GM19372 (cell line): ENCODE measurements at regions not wholly inside any gene's neighbourhood (a gene's known extent, or its start where the extent isn't known, plus 50 kb on each side); places are given as distances from the start of the nearest gene placed in this dataset.

ENCODE experiments used
- ATAC-seq: cut with Tn5 transposase; IDR thresholded peaks from one replicate; pipeline ENCODE4 v1.9.1; 2021; ENCODE audit warnings: mild to moderate bottlenecking, low read depth, moderate library complexity; ENCODE audit not compliant: unreplicated experiment

DNA sequence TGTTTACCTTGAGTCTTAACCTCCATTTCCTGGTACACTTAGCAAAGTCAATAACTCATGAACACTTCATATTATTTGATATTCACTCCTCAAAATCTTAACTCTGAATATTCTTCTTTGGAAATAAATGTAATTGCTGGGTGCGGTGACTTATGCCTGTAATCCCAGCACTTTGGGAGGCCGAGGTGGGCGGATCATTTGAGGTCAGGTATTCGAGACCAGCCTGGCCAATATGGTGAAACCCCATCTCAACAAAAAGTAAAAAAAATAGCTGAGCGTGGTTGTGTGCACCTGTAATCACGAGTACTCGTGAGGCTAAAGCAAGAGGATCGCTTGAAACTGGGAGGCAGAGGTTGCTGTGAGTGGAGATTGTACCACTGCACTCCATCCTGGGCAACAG lies 201.3 kb upstream of the DSEL start:
- ATAC-seq: no peak

DNA sequence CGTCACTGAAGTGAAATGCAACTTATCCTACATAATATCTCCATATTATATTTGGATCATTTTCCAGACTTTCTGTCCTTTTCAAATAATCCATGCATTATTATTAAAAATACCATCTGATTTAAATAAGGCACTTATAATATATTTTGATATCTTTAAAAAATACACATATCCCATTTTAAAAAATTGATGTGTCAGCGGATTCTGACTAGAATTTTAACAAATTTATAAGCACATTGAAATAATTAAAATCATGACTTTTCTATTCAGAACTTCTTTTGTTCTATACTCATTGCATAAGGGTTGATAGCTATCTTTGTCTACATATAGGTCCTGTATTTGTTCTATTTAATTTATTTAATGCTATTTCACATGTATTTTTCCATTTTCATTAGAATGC lies 199.0 kb upstream of the DSEL start:
- no peak for ATAC-seq

- no peak for ATAC-seq
These were observed 194.1 kb upstream of the DSEL start for GRCh38 chr18:67710639-67711038.

DNA sequence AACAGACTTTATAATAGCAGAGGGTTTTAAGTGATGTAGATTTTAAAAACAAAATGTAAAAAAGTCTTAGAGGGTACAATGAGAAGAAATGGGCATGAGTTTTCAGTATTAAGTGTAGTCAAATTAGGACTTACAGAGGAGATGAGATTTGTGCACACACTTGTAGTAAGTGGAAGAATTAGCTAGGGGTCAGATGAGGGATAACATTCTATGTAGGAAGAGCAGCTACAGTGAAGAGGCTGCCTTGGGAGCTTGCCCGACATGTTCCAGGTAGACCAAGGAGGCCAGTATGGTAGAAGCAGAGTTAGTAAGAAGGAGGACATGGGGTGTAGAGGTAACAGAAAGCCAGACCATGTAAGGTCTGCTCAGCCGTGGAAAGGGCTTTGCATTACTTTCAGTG lies 189.2 kb upstream of the DSEL start:
- no peak for ATAC-seq

DNA sequence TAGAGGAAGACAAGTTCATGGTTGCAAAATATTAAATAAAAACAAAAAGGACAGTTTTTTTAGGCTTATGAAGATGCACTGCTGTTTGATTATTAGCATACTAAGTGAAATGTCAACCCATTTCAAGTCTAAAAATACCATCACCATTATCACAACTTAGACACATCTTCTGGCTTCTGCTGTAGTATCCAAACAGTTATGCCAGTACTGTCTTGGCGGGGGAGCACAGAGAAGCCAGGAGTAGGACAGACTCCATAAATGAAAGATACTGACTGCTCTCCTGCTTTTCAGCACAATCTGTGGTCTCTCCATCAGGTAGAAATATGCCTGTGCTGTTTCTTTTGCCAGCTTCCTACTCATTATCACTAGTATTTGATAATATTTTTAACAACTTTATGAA lies 179.2 kb upstream of the DSEL start:
- no peak for ATAC-seq

DNA sequence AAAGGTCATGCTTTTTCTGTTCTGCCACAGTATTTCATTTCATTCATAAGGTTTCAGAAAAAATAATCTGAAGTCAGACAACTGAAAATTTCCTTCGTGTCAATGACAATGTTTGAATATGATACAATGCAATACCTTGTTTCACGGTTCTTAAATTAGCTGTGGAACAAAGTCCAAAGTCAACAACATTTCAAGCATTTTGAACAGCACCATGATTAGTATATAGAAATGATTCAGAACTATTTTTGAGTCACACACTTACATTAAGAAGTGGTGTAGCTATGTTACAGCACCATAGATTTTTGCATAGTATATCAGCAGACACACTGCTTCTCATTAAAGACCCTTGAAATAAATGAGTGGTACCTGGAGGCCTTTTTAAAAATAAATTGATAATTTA lies 178.3 kb upstream of the DSEL start:
- no peak for ATAC-seq

DNA sequence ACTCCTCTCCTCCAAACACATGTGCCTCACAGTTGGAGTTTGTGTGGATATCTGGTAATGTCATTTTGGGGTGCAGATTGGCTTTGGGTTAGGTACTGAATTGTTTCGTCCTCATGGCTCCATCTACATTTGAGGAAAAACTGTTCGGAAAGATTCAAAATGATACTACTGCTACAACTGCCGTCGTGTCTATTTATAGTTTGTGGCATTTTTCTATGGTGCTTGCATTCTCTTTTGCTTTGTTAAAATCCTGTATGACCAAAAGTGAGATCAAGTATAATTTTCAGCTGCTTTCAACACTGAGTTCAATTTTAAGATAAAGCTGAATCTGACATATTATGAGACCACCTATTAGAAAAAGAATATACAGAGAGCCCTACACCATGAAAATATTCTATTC lies 176.3 kb upstream of the DSEL start:
- no peak for ATAC-seq

DNA sequence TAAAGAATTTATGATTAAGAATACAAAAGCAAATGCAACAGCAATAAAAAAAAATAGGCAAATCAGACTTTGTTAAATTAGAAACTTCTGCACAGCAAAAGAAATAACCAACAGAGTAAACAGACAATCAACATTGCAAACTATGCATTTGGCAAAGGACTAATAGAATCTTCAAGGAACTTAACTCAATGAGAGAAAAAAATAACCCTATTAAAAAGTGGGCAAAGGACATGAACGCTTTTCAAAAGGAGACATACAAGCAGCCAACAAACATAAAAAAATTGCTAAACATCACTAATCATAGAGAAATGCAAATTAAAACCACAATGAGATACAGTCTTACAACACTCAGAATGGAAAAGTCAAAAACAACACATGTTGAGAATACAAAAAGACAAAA lies 166.0 kb upstream of the DSEL start:
- ATAC-seq: no peak

GRCh38 chr18:67677489-67677888 lies 161.0 kb upstream of the DSEL start:
- ATAC-seq: no peak

DNA sequence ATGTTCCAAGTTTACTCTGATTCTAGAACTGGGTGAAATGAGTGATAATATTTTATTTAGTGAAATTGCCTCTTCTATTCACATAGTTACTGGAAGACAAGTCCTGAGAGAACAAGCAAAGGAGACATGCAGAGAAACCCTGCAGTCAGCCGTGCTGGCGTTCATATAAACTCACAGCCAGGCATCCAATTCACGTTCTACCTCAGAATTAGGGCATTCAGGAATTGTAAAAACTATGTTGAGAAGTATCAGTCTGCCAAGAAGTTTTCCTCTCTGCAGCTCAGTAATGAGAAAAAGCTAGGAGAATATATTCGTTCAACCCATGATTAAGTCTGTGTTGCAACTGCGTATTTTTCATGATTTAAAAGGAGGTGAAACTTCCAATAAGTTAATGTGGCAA lies 156.2 kb upstream of the DSEL start:
- ATAC-seq: no peak

- ATAC-seq: no peak
These were observed 155.6 kb upstream of the DSEL start for GRCh38 chr18:67672155-67672554.

GRCh38 chr18:67670024-67670543 lies 153.6 kb upstream of the DSEL start:
- ATAC-seq: no peak

DNA sequence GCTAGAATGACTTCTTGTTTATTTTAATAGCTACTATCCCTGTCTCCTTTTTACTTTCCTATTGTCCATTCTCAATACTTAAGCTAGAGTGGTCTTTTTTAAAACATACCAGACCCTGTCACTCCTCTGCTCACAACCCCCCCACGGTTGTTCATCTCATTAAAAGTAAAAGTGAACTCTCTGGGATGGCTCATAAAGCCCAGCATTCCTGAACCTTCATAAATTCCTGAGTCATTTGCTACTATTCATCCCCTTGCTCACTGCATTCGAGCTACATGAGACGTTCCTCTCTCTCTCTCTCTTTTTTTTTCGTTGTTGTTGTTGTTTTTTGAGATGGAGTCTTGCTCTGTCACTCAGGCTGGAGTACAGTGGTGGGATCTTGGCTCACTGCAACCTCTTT lies 148.7 kb upstream of the DSEL start:
- no peak for ATAC-seq

DNA sequence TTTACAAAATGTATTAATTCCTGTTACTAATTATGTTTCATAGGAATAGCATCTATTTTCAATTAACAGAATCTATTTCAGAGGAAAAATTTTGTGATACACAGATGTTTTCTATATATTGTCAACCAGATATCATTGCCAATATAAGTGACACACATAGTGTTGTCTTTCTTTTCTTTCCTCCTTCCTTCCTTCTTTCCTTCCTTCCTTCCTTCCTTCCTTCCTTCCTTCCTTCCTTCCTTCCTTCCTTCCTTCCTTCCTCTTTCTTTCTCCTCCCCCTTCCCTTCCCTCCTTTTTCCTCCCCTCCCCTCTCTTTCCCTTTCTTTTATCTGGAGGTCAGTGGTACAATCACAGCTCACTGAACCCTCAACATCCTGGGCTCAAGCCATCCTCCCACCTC lies 146.5 kb upstream of the DSEL start:
- no peak for ATAC-seq

GRCh38 chr18:67661555-67661954 lies 145.0 kb upstream of the DSEL start:
- ATAC-seq: no peak

GRCh38 chr18:67654101-67654500 lies 137.6 kb upstream of the DSEL start:
- ATAC-seq: no peak

DNA sequence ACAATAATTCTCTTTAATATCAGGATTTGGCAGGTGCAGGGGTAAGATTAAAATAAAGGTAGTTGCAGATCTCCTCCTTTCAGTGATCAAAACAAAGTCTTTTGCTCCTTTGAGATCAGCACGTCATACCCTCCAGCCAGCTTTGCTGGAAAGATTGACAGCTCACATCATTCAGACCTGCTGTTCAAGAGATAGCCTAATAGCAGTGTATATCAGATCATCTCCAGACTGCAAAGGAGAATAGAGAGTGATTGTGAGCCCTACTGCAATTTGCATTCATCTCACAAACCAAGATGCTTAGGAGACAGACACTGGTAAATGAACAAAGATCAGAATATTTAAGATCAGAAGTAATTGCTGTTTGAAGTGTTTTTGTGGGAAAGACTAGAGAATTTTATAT lies 135.8 kb upstream of the DSEL start:
- no peak for ATAC-seq

- ATAC-seq: no peak
These were observed 134.9 kb upstream of the DSEL start for GRCh38 chr18:67651438-67651837.

GRCh38 chr18:67650686-67651385 lies 134.3 kb upstream of the DSEL start:
- no peak for ATAC-seq

GRCh38 chr18:67646890-67647289 lies 130.4 kb upstream of the DSEL start:
- no peak for ATAC-seq

GRCh38 chr18:67644226-67644625 lies 127.7 kb upstream of the DSEL start:
- ATAC-seq: no peak

DNA sequence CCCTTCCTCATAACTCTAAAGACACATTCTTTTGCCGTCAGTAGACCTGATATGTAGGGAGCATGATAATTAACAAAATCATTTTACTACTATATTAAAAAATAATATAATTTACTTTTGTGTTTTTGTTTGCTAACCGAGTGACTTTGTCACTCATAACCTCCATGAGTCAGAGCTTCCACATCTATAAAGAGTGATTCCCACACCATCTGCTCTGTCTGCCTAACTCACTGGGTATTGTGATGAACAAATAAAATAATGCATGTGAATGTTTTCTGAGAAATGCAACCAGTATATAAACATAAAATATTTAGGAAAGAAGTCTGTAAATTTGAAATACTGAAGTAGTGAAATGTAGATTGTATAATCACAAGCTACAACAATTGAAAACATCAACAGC lies 123.4 kb upstream of the DSEL start:
- no peak for ATAC-seq
